HCT116 (cell line): ENCODE measurements at regions not wholly inside any gene's neighbourhood (a gene's known extent, or its start where the extent isn't known, plus 50 kb on each side); places are given as distances from the start of the nearest gene placed in this dataset.

Source experiments
- ATAC-seq: fragments of 200-7000 bp; cut with Tn5 transposase; 2 replicates; pipeline ENCODE4 v1.9.1; 2020; ENCODE audit warnings: mild to moderate bottlenecking, moderate library complexity
- BruUV-seq: library from RNA; stranded (reverse); fragments of 400-500 nt; replicated peaks from 2 replicates; lab custom pipeline; 2021; lab: Mats Ljungman, UMichigan
- CTCF ChIA-PET: fragments of 300-600 bp; sonication (Branson Sonifier 250); formaldehyde crosslinking; loops from one replicate; lab custom pipeline; 2021; ENCODE audit warnings: antibody characterized with exemption; lab: Charles Lee
- POLR2A ChIA-PET: fragments of 300-600, 350-600 bp; sonication (Branson Sonifier 250); formaldehyde crosslinking; loops from one replicate; lab custom pipeline; 2021; ENCODE audit warnings: antibody characterized with exemption; lab: Charles Lee
- RAD21 ChIA-PET, 2 experiments: fragments of 300-600 bp; sonication (Branson Sonifier 250); formaldehyde crosslinking; loops; one replicate each; lab custom pipeline; 2023; ENCODE audit warnings: low total read pairs in 2 of 2; ENCODE audit not compliant: uncharacterized antibody in 2 of 2, unreplicated experiment in 2 of 2, low non-redundant PET in 1 of 2; lab: Charles Lee
- DNase-seq: peaks from one replicate; pipeline ENCODE4 v3.0.0-alpha.2; 2010; ENCODE audit warnings: low read depth, low spot score
- H2AFZ ChIP-seq: fragments of 200-600 bp; shearing (Covaris generic), sonication (generic); 2 replicates; pipeline ENCODE4 v1.6.1; 2017; ENCODE audit warnings: low read depth, mixed run types, mixed read lengths, antibody characterized with exemption, low read length; ENCODE audit not compliant: poor library complexity, severe bottlenecking
- H3K27ac ChIP-seq: 2 replicates; pipeline ENCODE4 v1.5.1; 2012; ENCODE audit warnings: low read depth, low read length
- H3K27me3 ChIP-seq: fragments of 200-600 bp; sonication (generic); 2 replicates; pipeline ENCODE4 v1.6.1; 2016; ENCODE audit warnings: mixed run types, low read length, mixed read lengths; ENCODE audit not compliant: insufficient read depth
- H3K36me3 ChIP-seq, 2 experiments: fragments of 200-500 bp in 1 of 2; fragments of 200-600 bp in 1 of 2; sonication (Bioruptor generic) in 1 of 2; sonication (generic) in 1 of 2; 2 replicates each; pipeline versions ENCODE4 v1.5.1 to v1.6.1; 2014 to 2016; ENCODE audit warnings: low read length in 2 of 2, inconsistent platforms in 1 of 2, mixed read lengths in 1 of 2, mixed run types in 1 of 2; ENCODE audit not compliant: insufficient read depth in 2 of 2, control insufficient read depth in 1 of 2
- H3K4me1 ChIP-seq, 2 experiments: fragments of 200-600 bp in 1 of 2; sonication (generic) in 1 of 2; 2 replicates each; pipeline versions ENCODE4 v1.5.1 to v1.6.1; 2012 to 2017; ENCODE audit warnings: low read length in 2 of 2, inconsistent platforms in 1 of 2, mild to moderate bottlenecking in 1 of 2, mixed read lengths in 1 of 2, mixed run types in 1 of 2, moderate library complexity in 1 of 2; ENCODE audit not compliant: insufficient read depth in 2 of 2, control insufficient read depth in 1 of 2
- H3K4me2 ChIP-seq: fragments of 200-600 bp; sonication (generic); 2 replicates; pipeline ENCODE4 v1.6.1; 2017; ENCODE audit warnings: mixed run types, low read length, mixed read lengths
- H3K4me3 ChIP-seq, 2 experiments: fragments of 200-600 bp in 1 of 2; sonication (generic) in 1 of 2; replicated peaks in 1 of 2; 2 replicates each; pipeline ENCODE4 v1.5.1; 2011 to 2016; ENCODE audit warnings: low read length in 2 of 2, control low read depth in 1 of 2, low read depth in 1 of 2, mild to moderate bottlenecking in 1 of 2, mixed read lengths in 1 of 2, mixed run types in 1 of 2
- H3K79me2 ChIP-seq: fragments of 200-600 bp; sonication (generic); 2 replicates; pipeline ENCODE4 v1.6.1; 2017; ENCODE audit warnings: mild to moderate bottlenecking, mixed run types, low read length, moderate library complexity, mixed read lengths; ENCODE audit not compliant: insufficient read depth
- H3K9ac ChIP-seq: fragments of 200-600 bp; sonication (generic); 2 replicates; pipeline ENCODE4 v1.6.1; 2016; ENCODE audit warnings: low read length, mixed read lengths
- H3K9me2 ChIP-seq: fragments of 200-600 bp; sonication (generic), shearing (Covaris generic); 2 replicates; pipeline ENCODE4 v1.6.1; 2017; ENCODE audit warnings: mixed run types, mild to moderate bottlenecking, moderate library complexity; ENCODE audit not compliant: insufficient read depth
- H3K9me3 ChIP-seq, 2 experiments: fragments of 200-500 bp in 1 of 2; fragments of 200-600 bp in 1 of 2; sonication (Bioruptor generic) in 1 of 2; sonication (generic) in 1 of 2; 2 replicates each; pipeline ENCODE4 v1.6.1; 2014 to 2017; ENCODE audit warnings: low read length in 2 of 2, mixed read lengths in 2 of 2, inconsistent platforms in 1 of 2, low read depth in 1 of 2, mild to moderate bottlenecking in 1 of 2, mixed run types in 1 of 2, moderate library complexity in 1 of 2; ENCODE audit not compliant: control insufficient read depth in 1 of 2, insufficient read depth in 1 of 2
- H4K20me1 ChIP-seq: fragments of 200-600 bp; sonication (generic), shearing (Covaris generic); 2 replicates; pipeline ENCODE4 v1.6.1; 2017; ENCODE audit warnings: mixed run types, mild to moderate bottlenecking, moderate library complexity; ENCODE audit not compliant: insufficient read depth
- CTCF ChIP-seq, 3 experiments: fragments of 200-600 bp in 1 of 3; sonication (generic) in 1 of 3; IDR thresholded peaks in 2 of 3; conservative IDR thresholded peaks in 1 of 3; 2 replicates each; pipeline ENCODE4 v1.5.1; 2012 to 2017; ENCODE audit warnings: low read depth in 2 of 3, low read length in 2 of 3, antibody characterized with exemption in 1 of 3, borderline replicate concordance in 1 of 3, control low read depth in 1 of 3, mild to moderate bottlenecking in 1 of 3, mixed read lengths in 1 of 3, mixed run types in 1 of 3, moderate library complexity in 1 of 3; ENCODE audit not compliant: insufficient read depth in 1 of 3
- RAD21 ChIP-seq: IDR thresholded peaks from 2 replicates; pipeline ENCODE4 v1.6.1; 2012; ENCODE audit warnings: low read depth, mild to moderate bottlenecking
- SRF ChIP-seq: IDR thresholded peaks from 2 replicates; pipeline ENCODE4 v1.6.1; 2012; ENCODE audit warnings: low read depth
- TCF7L2 ChIP-seq: IDR thresholded peaks from 2 replicates; pipeline ENCODE4 v1.7.0; 2011; ENCODE audit warnings: borderline replicate concordance, inconsistent platforms; ENCODE audit not compliant: insufficient read depth, insufficient read length; ENCODE audit errors: extremely low read depth
- intact Hi-C: fragments of 100-400 bp; cut with micrococcal nuclease; formaldehyde crosslinking; loops from 2 replicates; pipeline ENCODE4 v1.10.0; 2022

- Histone ChIP-seq H3K27me3 (no peaks in the 10 kb centered on the region), H3K9me2 (no peaks in the 10 kb centered on the region), H3K9ac (no peak overlapping the region), H2AFZ (no peak overlapping the region), H3K4me1 (peaks cover 0 to 6% of the 10 kb centered on the region in 2 experiments; a peak in 1 of 4 replicates), H3K4me3 (no peak overlapping the region), H4K20me1 (no peaks in the 10 kb centered on the region), H3K9me3 (peaks cover 10 to 12% of the 10 kb centered on the region in 2 experiments; a peak in 3 of 4 replicates), H3K4me2 (no peak overlapping the region), H3K27ac (no peak overlapping the region), H3K79me2 (no peaks in the 10 kb centered on the region), H3K36me3 (no peaks in the 10 kb centered on the region)
- DNase-seq (no peak), ATAC-seq (no peak)
- TF ChIP-seq SRF (no peak), CTCF (IDR thresholded peaks at IDR 0.05 in 2 of 3, conservative IDR thresholded peaks at IDR 0.05 in 1 of 3; ENCODE audit: borderline replicate concordance in 1 of 3, insufficient read depth in 1 of 3, low read depth in 2 of 3, low read length in 2 of 3) (peak in 2 of 3 experiments; percentile 37 to 40; a peak in 3 of 6 replicates)
- CTCF ChIA-PET = no interaction called here
- intact Hi-C loops = no loop called here
- POLR2A ChIA-PET = no interaction called here
- BruUV-seq = no TSS peak
- RAD21 ChIA-PET = no interaction called here
Observed at GRCh38 chr18:47758000-47758399, 172.5 kb downstream of the SMAD2 start.

GRCh38 chr18:47756364-47757016 is 174.0 kb downstream of the SMAD2 start:
- TF ChIP-seq RAD21 = peak; percentile 73
- peak; percentile 67 to 98 (median 97) for TF ChIP-seq CTCF (IDR thresholded peaks at IDR 0.05 in 2 of 3, conservative IDR thresholded peaks at IDR 0.05 in 1 of 3; ENCODE audit: borderline replicate concordance in 1 of 3, insufficient read depth in 1 of 3, low read depth in 2 of 3, low read length in 2 of 3)
- TF ChIP-seq TCF7L2 = no peak
- H3K27ac ChIP-seq = no peak overlapping the region
- H3K79me2 ChIP-seq = no peaks in the 10 kb centered on the region
- no peak overlapping the region for H3K4me3 ChIP-seq
- H3K9ac ChIP-seq = no peak overlapping the region
- peaks cover 8 to 12% of the 10 kb centered on the region in 2 experiments; a peak in 3 of 4 replicates for H3K9me3 ChIP-seq
- POLR2A ChIA-PET = no interaction called here
- no peaks in the 10 kb centered on the region for H3K9me2 ChIP-seq
- RAD21 ChIA-PET = no interaction called here
- no peaks in the 10 kb centered on the region for H4K20me1 ChIP-seq
- no peak overlapping the region for H3K4me2 ChIP-seq
- intact Hi-C loops = no loop called here
- no peaks in the 10 kb centered on the region for H3K36me3 ChIP-seq
- peak; percentile 74 for ATAC-seq
- H3K27me3 ChIP-seq = no peaks in the 10 kb centered on the region
- BruUV-seq = no TSS peak
- DNase-seq = peak; percentile 44
- peak overlapping the region; percentile 48 for H2AFZ ChIP-seq
- CTCF ChIA-PET = interaction anchor here (1.0 to 3.7 kb wide), 6 partner anchors 14 to 705 kb away, joined by 3 to 20 read pairs (median 4); no protein-coding TSS in a partner anchor
- H3K4me1 ChIP-seq = peaks cover 0 to 6% of the 10 kb centered on the region in 2 experiments; a peak in 1 of 4 replicates
